ENCODE measurements at regions not wholly inside any gene's neighbourhood (a gene's known extent, or its start where the extent isn't known, plus 50 kb on each side); places are given as distances from the start of the nearest gene placed in this dataset.

GRCh38 chr15:94032571-94032970, 198.8 kb upstream of the MCTP2 start:
- in situ Hi-C loops (cut with MboI; ENCODE audit: low pct_unique_long_range_greater_than_20kb, low sequenced_read_pairs, unreplicated experiment) = no loop called here
- no peak for TF ChIP-seq CTCF (IDR thresholded peaks at IDR 0.05; ENCODE audit: extremely low read depth, insufficient read depth, missing control alignments)
- DNase-seq (ENCODE audit: low spot score) = no peak

- TF ChIP-seq CTCF (IDR thresholded peaks at IDR 0.05; ENCODE audit: extremely low read depth, insufficient read depth, missing control alignments) = no peak
- in situ Hi-C loops (cut with MboI; ENCODE audit: low pct_unique_long_range_greater_than_20kb, low sequenced_read_pairs, unreplicated experiment) = no loop called here
- DNase-seq (ENCODE audit: low spot score) = no peak
Measured at GRCh38 chr15:94031072-94031471, 200.3 kb upstream of the MCTP2 start.

GRCh38 chr15:94029495-94029894, 201.9 kb upstream of the MCTP2 start:
- in situ Hi-C loops (cut with MboI; ENCODE audit: low pct_unique_long_range_greater_than_20kb, low sequenced_read_pairs, unreplicated experiment) = no loop called here
- DNase-seq (ENCODE audit: low spot score) = no peak
- TF ChIP-seq CTCF (IDR thresholded peaks at IDR 0.05; ENCODE audit: extremely low read depth, insufficient read depth, missing control alignments) = no peak

DNA sequence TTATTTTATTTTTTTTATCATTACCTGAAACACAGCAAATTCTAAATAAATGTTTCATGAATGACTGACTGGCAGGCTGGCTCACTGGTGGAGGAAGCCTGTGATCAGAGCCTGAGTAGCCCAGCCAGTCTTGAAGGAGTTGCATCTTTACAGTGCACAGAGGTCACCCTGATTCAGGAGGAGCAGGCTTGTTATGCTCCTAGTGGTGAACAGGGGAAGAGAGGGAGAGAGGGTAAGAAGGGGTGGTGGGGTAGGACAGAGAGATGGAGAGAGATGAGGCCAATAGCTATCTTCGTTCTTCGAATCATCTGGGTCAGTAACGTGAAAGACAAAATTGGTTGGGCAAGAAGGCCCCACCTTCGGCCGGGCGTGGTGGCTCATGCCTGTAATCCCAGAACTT, 202.6 kb upstream of the MCTP2 start:
- in situ Hi-C loops (cut with MboI; ENCODE audit: low pct_unique_long_range_greater_than_20kb, low sequenced_read_pairs, unreplicated experiment) = no loop called here
- no peak for TF ChIP-seq CTCF (IDR thresholded peaks at IDR 0.05; ENCODE audit: extremely low read depth, insufficient read depth, missing control alignments)
- DNase-seq (ENCODE audit: low spot score) = no peak

DNA sequence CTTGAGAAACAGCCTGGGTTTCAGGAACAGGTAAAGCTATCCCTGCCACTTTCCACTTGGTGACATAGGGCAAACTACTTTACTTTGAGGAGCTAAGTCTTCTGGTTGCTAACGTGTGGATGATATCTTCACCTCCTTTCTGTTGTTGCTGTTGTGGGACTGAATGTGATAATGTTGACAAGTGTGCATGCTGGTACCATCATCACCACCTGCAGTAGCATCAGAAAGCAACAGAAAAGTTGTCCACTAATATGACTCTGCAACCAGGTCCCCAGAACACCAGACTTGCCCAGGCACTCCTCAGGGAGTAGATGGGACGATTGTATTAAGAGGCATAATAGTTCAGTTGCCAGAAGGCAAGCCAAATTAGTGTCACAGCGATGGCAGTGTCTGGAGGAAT, 203.2 kb upstream of the MCTP2 start:
- DNase-seq (ENCODE audit: low spot score) = no peak
- in situ Hi-C loops (cut with MboI; ENCODE audit: low pct_unique_long_range_greater_than_20kb, low sequenced_read_pairs, unreplicated experiment) = no loop called here
- TF ChIP-seq CTCF (IDR thresholded peaks at IDR 0.05; ENCODE audit: extremely low read depth, insufficient read depth, missing control alignments) = no peak

DNA sequence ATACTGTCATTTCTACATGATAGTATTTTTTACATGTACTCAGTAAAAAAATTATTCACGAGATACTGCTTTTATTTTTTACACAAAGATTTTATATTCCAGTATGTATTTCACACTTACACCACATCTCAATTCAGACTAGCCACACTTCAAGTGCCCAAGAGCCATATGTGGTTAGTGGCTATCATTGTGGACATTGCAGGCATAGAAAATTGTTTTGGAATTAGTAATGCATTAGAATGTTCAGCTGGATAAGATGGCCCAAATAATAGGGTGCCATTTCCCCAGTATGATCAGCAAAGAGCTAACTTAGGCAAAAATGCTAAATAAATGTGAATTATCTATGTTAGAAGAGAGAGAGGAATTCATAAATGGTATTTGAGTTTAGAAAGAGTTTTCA, 203.8 kb upstream of the MCTP2 start:
- in situ Hi-C loops (cut with MboI; ENCODE audit: low pct_unique_long_range_greater_than_20kb, low sequenced_read_pairs, unreplicated experiment) = no loop called here
- DNase-seq (ENCODE audit: low spot score) = no peak

More for the DNA sequence above, 203.8 kb upstream of the MCTP2 start:
- no peak for TF ChIP-seq CTCF (IDR thresholded peaks at IDR 0.05; ENCODE audit: extremely low read depth, insufficient read depth, missing control alignments)

Data from GM13977 (cell line).